GM23338 (cell line): ENCODE measurements at regions not wholly inside any gene's neighbourhood (a gene's known extent, or its start where the extent isn't known, plus 50 kb on each side); places are given as distances from the start of the nearest gene placed in this dataset.
A peak's percentile ranks its signal among the peaks of the same experiment; 100 is the strongest.

Experiments
- ATAC-seq: fragments of 200-7000 bp; cut with Tn5 transposase; 3 replicates; pipeline ENCODE4 v1.9.1; 2020
- DNase-seq: peaks from one replicate; pipeline ENCODE4 v3.0.0-alpha.2; 2015; ENCODE audit warnings: low spot score
- H2AFZ ChIP-seq: fragments of 200-600 bp; sonication (generic); 2 replicates; pipeline ENCODE4 v1.8.0; 2016; ENCODE audit warnings: antibody characterized with exemption, mild to moderate bottlenecking, moderate library complexity
- H3F3A ChIP-seq: fragments of 200-600 bp; sonication (generic); replicated peaks from 2 replicates; pipeline ENCODE4 v1.8.0; 2017; ENCODE audit warnings: antibody characterized with exemption, mixed run types, low read depth
- H3K27ac ChIP-seq: fragments of 200-600 bp; sonication (generic); 2 replicates; pipeline ENCODE4 v1.6.1; 2016; ENCODE audit warnings: low read depth
- H3K27me3 ChIP-seq: fragments of 200-600 bp; sonication (generic); 2 replicates; pipeline ENCODE4 v1.8.0; 2016; ENCODE audit warnings: mild to moderate bottlenecking, mixed run types, moderate library complexity; ENCODE audit not compliant: insufficient read depth
- H3K36me3 ChIP-seq: fragments of 200-600 bp; sonication (generic); 2 replicates; pipeline ENCODE4 v1.8.0; 2016; ENCODE audit warnings: mild to moderate bottlenecking; ENCODE audit not compliant: insufficient read depth
- H3K4me1 ChIP-seq: fragments of 200-600 bp; sonication (generic); 2 replicates; pipeline ENCODE4 v1.8.0; 2016; ENCODE audit warnings: mild to moderate bottlenecking, moderate library complexity; ENCODE audit not compliant: insufficient read depth
- H3K4me2 ChIP-seq: fragments of 200-600 bp; sonication (generic); 2 replicates; pipeline ENCODE4 v1.7.1; 2017; ENCODE audit warnings: mixed run types
- H3K4me3 ChIP-seq: fragments of 200-600 bp; sonication (generic); 2 replicates; pipeline ENCODE4 v1.6.1; 2016; ENCODE audit warnings: mixed run types
- H3K79me2 ChIP-seq: fragments of 200-600 bp; sonication (generic); replicated peaks from 2 replicates; pipeline ENCODE4 v1.8.0; 2017; ENCODE audit warnings: mild to moderate bottlenecking; ENCODE audit not compliant: insufficient read depth
- H3K9me2 ChIP-seq: fragments of 200-600 bp; sonication (generic); 2 replicates; pipeline ENCODE4 v1.8.0; 2017; ENCODE audit not compliant: insufficient read depth
- H4K20me1 ChIP-seq: fragments of 200-600 bp; sonication (generic); replicated peaks from 2 replicates; pipeline ENCODE4 v1.8.0; 2017; ENCODE audit warnings: mild to moderate bottlenecking; ENCODE audit not compliant: insufficient read depth
- H3K27ac Mint-ChIP-seq: 2 replicates; pipeline ENCODE4 v1.8.0; 2020; ENCODE audit warnings: inconsistent platforms, mild to moderate bottlenecking, moderate library complexity, mixed read lengths
- H3K27me3 Mint-ChIP-seq: 3 replicates; pipeline ENCODE4 v1.8.0; 2022; ENCODE audit warnings: low read depth, mild to moderate bottlenecking, moderate library complexity, mixed read lengths, inconsistent platforms; ENCODE audit not compliant: insufficient read depth, poor library complexity
- H3K36me3 Mint-ChIP-seq: 3 replicates; pipeline ENCODE4 v1.8.0; 2021; ENCODE audit warnings: low read depth, mild to moderate bottlenecking, inconsistent platforms, moderate library complexity, mixed read lengths
- H3K4me1 Mint-ChIP-seq: 3 replicates; pipeline ENCODE4 v1.8.0; 2020; ENCODE audit warnings: mild to moderate bottlenecking, inconsistent platforms, mixed read lengths
- H3K4me3 Mint-ChIP-seq: 3 replicates; pipeline ENCODE4 v1.8.0; 2021; ENCODE audit warnings: moderate library complexity, mild to moderate bottlenecking, inconsistent platforms, mixed read lengths
- H3K9me3 Mint-ChIP-seq: 3 replicates; pipeline ENCODE4 v1.8.0; 2020; ENCODE audit warnings: moderate library complexity, mild to moderate bottlenecking, inconsistent platforms, mixed read lengths
- CREB1 ChIP-seq: fragments of 250-450 bp; sonication (Bioruptor Pico); IDR thresholded peaks from 2 replicates; pipeline ENCODE4 v1.5.0; 2020; ENCODE audit warnings: low read depth, mild to moderate bottlenecking, moderate library complexity
- EZH2 ChIP-seq: fragments of 200-600 bp; sonication (generic); IDR thresholded peaks from one replicate; pipeline ENCODE4 v1.8.0; 2017; ENCODE audit warnings: antibody characterized with exemption, mild to moderate bottlenecking, low read depth; ENCODE audit not compliant: unreplicated experiment
- JUNB ChIP-seq: IDR thresholded peaks from one replicate; pipeline ENCODE4 v1.6.1; 2016; ENCODE audit warnings: antibody characterized with exemption; ENCODE audit not compliant: unreplicated experiment
- NANOG ChIP-seq: IDR thresholded peaks from 2 replicates; pipeline ENCODE4 v1.6.1; 2016; ENCODE audit warnings: antibody characterized with exemption, borderline replicate concordance
- POLR2AphosphoS5 ChIP-seq: IDR thresholded peaks from 2 replicates; pipeline ENCODE4 v1.6.1; 2016; ENCODE audit warnings: antibody characterized with exemption, low read depth
- REST ChIP-seq: IDR thresholded peaks from one replicate; pipeline ENCODE4 v1.6.1; 2018; ENCODE audit warnings: antibody characterized with exemption; ENCODE audit not compliant: unreplicated experiment
- ZNF114 ChIP-seq: fragments of 250-450 bp; sonication (Bioruptor Pico); IDR thresholded peaks from 2 replicates; pipeline ENCODE4 v1.5.0; 2020; ENCODE audit warnings: mild to moderate bottlenecking, moderate library complexity
- ZNF331 ChIP-seq: fragments of 250-450 bp; sonication (Bioruptor Pico); IDR thresholded peaks from 2 replicates; pipeline ENCODE4 v1.5.0; 2020; ENCODE audit warnings: low read depth, mild to moderate bottlenecking, moderate library complexity
- TF ChIP-seq, protein P1 (sequence below): IDR thresholded peaks from 2 replicates; pipeline ENCODE4 v1.6.1; 2016; ENCODE audit warnings: antibody characterized with exemption
- TF ChIP-seq, protein P2 (sequence below), 2 experiments: fragments of 200-600 bp in 1 of 2; sonication (generic) in 1 of 2; conservative IDR thresholded peaks; 2 replicates each; pipeline versions ENCODE4 v1.5.1 to v1.6.1; 2016 to 2017; ENCODE audit warnings: antibody characterized with exemption in 2 of 2, low read depth in 2 of 2, mild to moderate bottlenecking in 2 of 2, moderate library complexity in 1 of 2

DNA sequence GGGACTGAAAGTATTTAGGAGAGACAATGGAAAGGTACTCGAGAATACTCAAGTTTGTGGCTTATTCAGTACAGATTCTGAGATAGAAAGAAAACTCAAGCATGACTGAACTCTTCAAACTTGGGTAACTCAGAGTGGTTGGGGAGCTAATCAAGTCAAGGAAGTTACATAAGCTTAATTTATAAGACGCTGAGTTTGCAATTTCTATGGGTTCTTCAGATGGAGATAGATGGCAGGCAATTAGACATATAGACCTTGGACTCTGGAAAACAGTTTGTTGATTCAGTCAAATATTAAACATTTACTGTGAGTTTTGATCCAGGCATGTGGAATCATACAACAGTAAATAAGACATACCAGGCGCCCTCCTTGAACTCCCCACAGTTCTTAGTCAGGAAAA lies 1749.9 kb upstream of the TENM3 start (continued):
- TF ChIP-seq POLR2AphosphoS5 = no peak

DNA sequence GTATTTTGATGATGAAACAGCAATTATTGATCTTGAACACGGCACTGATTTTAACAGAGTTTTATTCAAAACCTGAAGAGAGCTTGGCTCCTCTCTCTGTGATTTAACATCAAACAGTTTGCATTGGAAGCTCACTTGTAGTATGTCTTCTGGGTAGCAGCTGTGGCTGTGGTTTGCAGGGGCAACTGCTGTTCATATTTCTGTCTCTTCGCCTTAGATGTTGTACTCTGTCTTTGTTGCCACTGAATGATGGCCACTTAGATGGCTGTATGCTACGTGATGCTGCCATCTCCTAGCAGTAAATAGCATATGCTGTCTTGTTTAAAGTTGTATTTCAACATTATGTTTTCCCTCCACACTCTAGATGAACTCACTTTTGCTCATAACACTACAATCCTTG lies 1743.0 kb upstream of the TENM3 start:
- Histone ChIP-seq H3K79me2 (no peaks in the 10 kb centered on the region), H3K9me2 (no peaks in the 10 kb centered on the region), H3F3A (no peaks in the 10 kb centered on the region), H3K27me3 (no peaks in the 10 kb centered on the region), H3K27ac (no peak overlapping the region), H3K4me1 (no peaks in the 10 kb centered on the region), H4K20me1 (no peaks in the 10 kb centered on the region), H3K4me2 (no peak overlapping the region), H3K4me3 (no peak overlapping the region), H3K36me3 (no peaks in the 10 kb centered on the region), H2AFZ (no peak overlapping the region; the same call in none of the 2 replicates)
- Mint-ChIP-seq H3K4me1 (peaks cover 5% of the 10 kb centered on the region), H3K27me3 (no peaks in the 10 kb centered on the region), H3K27ac (no peak overlapping the region), H3K9me3 (no peaks in the 10 kb centered on the region; the same call in 2 of the 3 replicates), H3K36me3 (no peaks in the 10 kb centered on the region), H3K4me3 (no peak overlapping the region)
- DNase-seq (no peak), ATAC-seq (no peak)
- TF ChIP-seq, protein P1, sequence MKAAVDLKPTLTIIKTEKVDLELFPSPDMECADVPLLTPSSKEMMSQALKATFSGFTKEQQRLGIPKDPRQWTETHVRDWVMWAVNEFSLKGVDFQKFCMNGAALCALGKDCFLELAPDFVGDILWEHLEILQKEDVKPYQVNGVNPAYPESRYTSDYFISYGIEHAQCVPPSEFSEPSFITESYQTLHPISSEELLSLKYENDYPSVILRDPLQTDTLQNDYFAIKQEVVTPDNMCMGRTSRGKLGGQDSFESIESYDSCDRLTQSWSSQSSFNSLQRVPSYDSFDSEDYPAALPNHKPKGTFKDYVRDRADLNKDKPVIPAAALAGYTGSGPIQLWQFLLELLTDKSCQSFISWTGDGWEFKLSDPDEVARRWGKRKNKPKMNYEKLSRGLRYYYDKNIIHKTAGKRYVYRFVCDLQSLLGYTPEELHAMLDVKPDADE = no peak
- no peak for TF ChIP-seq ZNF331 (CRISPR knock-in tag)
- TF ChIP-seq ZNF114 (CRISPR knock-in tag) = no peak
- TF ChIP-seq NANOG = no peak

GRCh38 chr4:180512801-180513475 lies 1730.3 kb upstream of the TENM3 start:
- Mint-ChIP-seq H3K27ac (no peak overlapping the region), H3K27me3 (no peaks in the 10 kb centered on the region)
- TF ChIP-seq REST (no peak), POLR2AphosphoS5 (no peak), ZNF331 (CRISPR knock-in tag) (no peak), JUNB (no peak), NANOG (no peak), CREB1 (CRISPR knock-in tag) (no peak), EZH2 (no peak)
- TF ChIP-seq, protein P1 = no peak
- TF ChIP-seq, protein P2, sequence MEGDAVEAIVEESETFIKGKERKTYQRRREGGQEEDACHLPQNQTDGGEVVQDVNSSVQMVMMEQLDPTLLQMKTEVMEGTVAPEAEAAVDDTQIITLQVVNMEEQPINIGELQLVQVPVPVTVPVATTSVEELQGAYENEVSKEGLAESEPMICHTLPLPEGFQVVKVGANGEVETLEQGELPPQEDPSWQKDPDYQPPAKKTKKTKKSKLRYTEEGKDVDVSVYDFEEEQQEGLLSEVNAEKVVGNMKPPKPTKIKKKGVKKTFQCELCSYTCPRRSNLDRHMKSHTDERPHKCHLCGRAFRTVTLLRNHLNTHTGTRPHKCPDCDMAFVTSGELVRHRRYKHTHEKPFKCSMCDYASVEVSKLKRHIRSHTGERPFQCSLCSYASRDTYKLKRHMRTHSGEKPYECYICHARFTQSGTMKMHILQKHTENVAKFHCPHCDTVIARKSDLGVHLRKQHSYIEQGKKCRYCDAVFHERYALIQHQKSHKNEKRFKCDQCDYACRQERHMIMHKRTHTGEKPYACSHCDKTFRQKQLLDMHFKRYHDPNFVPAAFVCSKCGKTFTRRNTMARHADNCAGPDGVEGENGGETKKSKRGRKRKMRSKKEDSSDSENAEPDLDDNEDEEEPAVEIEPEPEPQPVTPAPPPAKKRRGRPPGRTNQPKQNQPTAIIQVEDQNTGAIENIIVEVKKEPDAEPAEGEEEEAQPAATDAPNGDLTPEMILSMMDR (conservative IDR thresholded peaks at IDR 0.05; ENCODE audit: low read depth in 2 of 2) = no peak

More at GRCh38 chr4:180512801-180513475, 1730.3 kb upstream of the TENM3 start:
- Histone ChIP-seq H3K4me2 (no peak overlapping the region), H3K27me3 (no peaks in the 10 kb centered on the region), H3F3A (no peaks in the 10 kb centered on the region), H3K27ac (no peak overlapping the region), H3K36me3 (no peaks in the 10 kb centered on the region), H3K4me1 (peaks cover 5% of the 10 kb centered on the region), H3K79me2 (no peaks in the 10 kb centered on the region), H3K9me2 (no peaks in the 10 kb centered on the region), H3K4me3 (no peak overlapping the region), H2AFZ (peak overlapping the region; percentile 88), H4K20me1 (no peaks in the 10 kb centered on the region)
- Mint-ChIP-seq H3K4me1 (no peaks in the 10 kb centered on the region; the same call in 2 of the 3 replicates), H3K4me3 (no peak overlapping the region), H3K36me3 (no peaks in the 10 kb centered on the region), H3K9me3 (no peaks in the 10 kb centered on the region; the same call in 2 of the 3 replicates)
- DNase-seq (no peak), ATAC-seq (no peak)
